ENCODE measurements at regions not wholly inside any gene's neighbourhood (a gene's known extent, or its start where the extent isn't known, plus 50 kb on each side); places are given as distances from the start of the nearest gene placed in this dataset.

- DNase-seq: peak; percentile 92
These were observed 54.6 kb upstream of the TWIST2 start for GRCh38 chr2:238793306-238793705.

GRCh38 chr2:238793801-238794449, 54.0 kb upstream of the TWIST2 start:
- peak; percentile 53 for DNase-seq

GRCh38 chr2:238796223-238796885, 51.5 kb upstream of the TWIST2 start:
- DNase-seq: no peak

- no peak for DNase-seq
These were observed 50.3 kb upstream of the TWIST2 start for GRCh38 chr2:238797537-238797936.
